Endothelial cell (in vitro differentiated cells): ENCODE measurements at regions not wholly inside any gene's neighbourhood (a gene's known extent, or its start where the extent isn't known, plus 50 kb on each side); places are given as distances from the start of the nearest gene placed in this dataset.

ENCODE experiments used
- DNase-seq: peaks from one replicate; pipeline ENCODE4 v3.0.0; 2021; ENCODE audit warnings: low spot score
- H3K27ac Mint-ChIP-seq: one replicate; pipeline ENCODE4 v1.8.0; 2021; ENCODE audit warnings: mixed read lengths, inconsistent platforms; ENCODE audit not compliant: unreplicated experiment
- H3K27me3 Mint-ChIP-seq: one replicate; pipeline ENCODE4 v1.8.0; 2021; ENCODE audit warnings: mild to moderate bottlenecking, moderate library complexity, mixed read lengths, inconsistent platforms; ENCODE audit not compliant: unreplicated experiment
- H3K36me3 Mint-ChIP-seq: one replicate; pipeline ENCODE4 v1.8.0; 2021; ENCODE audit warnings: mild to moderate bottlenecking, low read depth, mixed read lengths, inconsistent platforms; ENCODE audit not compliant: unreplicated experiment
- H3K4me1 Mint-ChIP-seq: one replicate; pipeline ENCODE4 v1.8.0; 2021; ENCODE audit warnings: mild to moderate bottlenecking, mixed read lengths, inconsistent platforms; ENCODE audit not compliant: unreplicated experiment
- H3K4me3 Mint-ChIP-seq: one replicate; pipeline ENCODE4 v1.8.0; 2021; ENCODE audit warnings: mild to moderate bottlenecking, mixed read lengths, inconsistent platforms; ENCODE audit not compliant: unreplicated experiment
- H3K9me3 Mint-ChIP-seq: one replicate; pipeline ENCODE4 v1.8.0; 2021; ENCODE audit warnings: mixed read lengths, inconsistent platforms; ENCODE audit not compliant: unreplicated experiment
- TF ChIP-seq, protein P1 (sequence below): fragments of 200-600 bp; sonication (generic); IDR thresholded peaks from one replicate; pipeline ENCODE4 v1.5.0; 2021; ENCODE audit warnings: antibody characterized with exemption; ENCODE audit not compliant: unreplicated experiment

DNA sequence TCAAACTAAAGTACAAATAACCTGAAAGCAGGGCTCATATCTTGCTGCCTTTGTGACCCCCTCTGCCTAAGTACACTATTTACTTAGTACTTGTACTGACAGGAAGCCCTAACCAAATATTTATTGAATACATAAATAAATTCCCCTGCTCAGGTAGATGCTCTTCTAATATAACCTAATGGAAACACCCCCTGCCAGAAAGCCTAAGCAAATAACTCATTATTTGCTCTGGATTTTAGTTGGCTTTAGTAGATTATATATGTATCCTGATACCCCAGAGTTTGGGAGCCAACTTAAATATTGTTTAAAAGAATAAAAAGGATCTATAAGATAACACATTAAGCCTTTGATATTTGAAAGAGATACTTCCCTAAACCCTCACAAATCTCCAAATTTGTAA, 318.2 kb downstream of the PPP1R2C start:
- Mint-ChIP-seq H3K4me3 (no peak overlapping the region), H3K27me3 (peaks cover 1% of the 10 kb centered on the region), H3K9me3 (no peaks in the 10 kb centered on the region), H3K36me3 (no peaks in the 10 kb centered on the region), H3K4me1 (no peaks in the 10 kb centered on the region), H3K27ac (no peak overlapping the region)
- DNase-seq, result no peak
- TF ChIP-seq, protein P1, sequence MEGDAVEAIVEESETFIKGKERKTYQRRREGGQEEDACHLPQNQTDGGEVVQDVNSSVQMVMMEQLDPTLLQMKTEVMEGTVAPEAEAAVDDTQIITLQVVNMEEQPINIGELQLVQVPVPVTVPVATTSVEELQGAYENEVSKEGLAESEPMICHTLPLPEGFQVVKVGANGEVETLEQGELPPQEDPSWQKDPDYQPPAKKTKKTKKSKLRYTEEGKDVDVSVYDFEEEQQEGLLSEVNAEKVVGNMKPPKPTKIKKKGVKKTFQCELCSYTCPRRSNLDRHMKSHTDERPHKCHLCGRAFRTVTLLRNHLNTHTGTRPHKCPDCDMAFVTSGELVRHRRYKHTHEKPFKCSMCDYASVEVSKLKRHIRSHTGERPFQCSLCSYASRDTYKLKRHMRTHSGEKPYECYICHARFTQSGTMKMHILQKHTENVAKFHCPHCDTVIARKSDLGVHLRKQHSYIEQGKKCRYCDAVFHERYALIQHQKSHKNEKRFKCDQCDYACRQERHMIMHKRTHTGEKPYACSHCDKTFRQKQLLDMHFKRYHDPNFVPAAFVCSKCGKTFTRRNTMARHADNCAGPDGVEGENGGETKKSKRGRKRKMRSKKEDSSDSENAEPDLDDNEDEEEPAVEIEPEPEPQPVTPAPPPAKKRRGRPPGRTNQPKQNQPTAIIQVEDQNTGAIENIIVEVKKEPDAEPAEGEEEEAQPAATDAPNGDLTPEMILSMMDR, result no peak

DNA sequence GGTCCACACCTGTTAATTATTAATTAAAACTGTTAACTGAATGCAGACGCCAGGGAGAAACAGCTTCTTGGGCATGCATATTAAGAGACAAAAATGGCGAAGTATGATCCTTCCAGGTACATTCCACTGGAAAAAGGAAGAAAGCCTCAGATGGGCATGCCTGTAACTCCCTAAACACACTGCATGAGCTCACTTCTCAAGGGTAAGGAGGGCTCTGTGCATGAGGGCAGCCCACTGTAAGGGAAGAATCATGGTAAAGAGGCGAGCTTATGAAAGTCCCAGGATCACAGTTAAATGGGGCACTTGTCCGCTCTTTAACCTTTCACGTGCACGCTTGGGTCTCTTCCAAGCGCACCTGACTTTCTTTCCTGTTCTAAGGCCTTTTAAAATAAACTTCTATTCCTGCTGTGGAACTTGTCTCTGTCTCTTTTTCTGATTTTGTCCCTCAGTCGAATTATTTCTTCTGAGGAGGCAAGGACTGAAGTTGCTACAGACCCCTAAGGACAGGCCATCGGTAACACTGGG, 321.7 kb downstream of the PPP1R2C start:
- Mint-ChIP-seq H3K27ac (no peak overlapping the region), H3K4me3 (no peak overlapping the region)

DNA sequence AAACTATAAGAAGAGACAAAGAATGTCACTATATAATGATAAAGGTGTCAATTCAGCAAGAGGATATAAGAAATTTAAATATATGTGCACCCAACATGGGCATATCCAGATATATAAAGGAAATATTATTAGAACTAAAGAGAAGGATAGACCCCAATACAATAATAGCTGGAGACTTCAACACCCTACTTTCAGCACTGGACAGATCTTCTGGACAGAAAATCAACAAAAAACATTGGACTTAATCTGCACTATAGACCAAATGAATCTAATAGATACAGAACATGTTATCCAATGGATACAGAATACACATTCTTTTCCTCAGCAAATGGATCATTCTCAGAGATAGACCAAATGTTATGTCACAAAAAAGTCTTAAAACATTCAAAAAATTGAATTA, 327.7 kb downstream of the PPP1R2C start:
- TF ChIP-seq, protein P1, result no peak
- H3K9me3 Mint-ChIP-seq, result no peaks in the 10 kb centered on the region
- H3K4me1 Mint-ChIP-seq, result no peaks in the 10 kb centered on the region
- no peaks in the 10 kb centered on the region for H3K36me3 Mint-ChIP-seq
- DNase-seq, result no peak
- H3K27me3 Mint-ChIP-seq, result no peaks in the 10 kb centered on the region
- no peak overlapping the region for H3K27ac Mint-ChIP-seq
- no peak overlapping the region for H3K4me3 Mint-ChIP-seq

More for the DNA sequence above, 321.7 kb downstream of the PPP1R2C start:
- Mint-ChIP-seq H3K4me1 (no peaks in the 10 kb centered on the region), H3K9me3 (no peaks in the 10 kb centered on the region), H3K36me3 (no peaks in the 10 kb centered on the region), H3K27me3 (no peaks in the 10 kb centered on the region)
- no peak for DNase-seq
- TF ChIP-seq, protein P1, result no peak

DNA sequence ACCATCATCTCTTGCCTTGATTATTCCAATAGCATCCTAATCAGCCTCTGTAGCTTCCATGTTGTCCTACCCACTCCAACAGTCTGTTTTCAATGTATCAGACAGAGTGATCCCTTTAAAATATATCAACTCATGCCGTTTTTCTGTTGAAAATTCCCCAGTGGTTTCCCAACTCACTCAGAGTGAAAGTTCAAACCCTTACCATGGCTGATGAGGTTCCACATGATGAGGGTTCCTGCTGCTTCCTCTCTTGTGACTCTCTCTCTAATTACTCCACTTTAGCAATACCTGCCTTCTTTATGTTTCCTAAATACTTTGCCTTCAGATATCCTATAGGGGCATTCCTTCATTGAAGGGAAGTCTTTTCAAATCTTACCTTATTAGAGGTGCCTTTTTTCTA, 334.7 kb downstream of the PPP1R2C start:
- TF ChIP-seq, protein P1, result no peak
- H3K36me3 Mint-ChIP-seq, result no peaks in the 10 kb centered on the region
- no peak overlapping the region for H3K4me3 Mint-ChIP-seq
- no peaks in the 10 kb centered on the region for H3K9me3 Mint-ChIP-seq
- H3K4me1 Mint-ChIP-seq, result no peaks in the 10 kb centered on the region
- H3K27ac Mint-ChIP-seq, result no peak overlapping the region
- DNase-seq, result no peak
- H3K27me3 Mint-ChIP-seq, result no peaks in the 10 kb centered on the region

DNA sequence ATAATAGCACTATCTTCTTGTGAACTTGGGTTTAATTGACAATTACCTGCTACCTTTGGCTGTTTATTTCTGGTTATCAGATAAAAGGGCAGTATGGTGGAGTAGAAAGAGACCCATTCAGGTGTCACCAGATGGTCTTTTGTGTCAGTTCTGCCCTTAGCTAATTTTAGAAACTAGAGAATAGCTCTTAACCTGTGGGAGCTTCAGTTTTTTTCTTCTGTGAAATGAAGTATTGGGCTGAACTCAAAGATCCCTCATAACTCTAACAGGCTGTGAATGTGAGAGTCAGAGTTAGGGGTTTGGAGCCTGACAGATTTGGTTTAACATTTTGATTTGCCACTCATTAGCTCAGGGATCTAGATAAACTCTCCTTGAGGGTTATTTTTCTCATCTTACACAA, 335.2 kb downstream of the PPP1R2C start:
- H3K27ac Mint-ChIP-seq, result no peak overlapping the region
- no peaks in the 10 kb centered on the region for H3K9me3 Mint-ChIP-seq
- DNase-seq, result no peak
- no peaks in the 10 kb centered on the region for H3K4me1 Mint-ChIP-seq
- H3K36me3 Mint-ChIP-seq, result no peaks in the 10 kb centered on the region
- no peaks in the 10 kb centered on the region for H3K27me3 Mint-ChIP-seq
- H3K4me3 Mint-ChIP-seq, result no peak overlapping the region
- TF ChIP-seq, protein P1, result no peak
